Type B pancreatic cell (in vitro differentiated cells): ENCODE measurements at regions not wholly inside any gene's neighbourhood (a gene's known extent, or its start where the extent isn't known, plus 50 kb on each side); places are given as distances from the start of the nearest gene placed in this dataset.

Source experiments
- DNase-seq: peaks from one replicate; pipeline ENCODE4 v3.0.0; 2021; ENCODE audit warnings: mixed read lengths; ENCODE audit not compliant: unreplicated experiment; ENCODE audit errors: extremely low spot score
- H3K27ac Mint-ChIP-seq: 2 replicates; pipeline ENCODE4 v1.8.0; 2021; ENCODE audit warnings: mild to moderate bottlenecking, mixed read lengths
- H3K27me3 Mint-ChIP-seq: 2 replicates; pipeline ENCODE4 v1.8.0; 2021; ENCODE audit warnings: mixed read lengths
- H3K36me3 Mint-ChIP-seq: 2 replicates; pipeline ENCODE4 v1.8.0; 2021; ENCODE audit warnings: mixed read lengths
- H3K4me1 Mint-ChIP-seq: one replicate; pipeline ENCODE4 v1.8.0; 2021; ENCODE audit warnings: mixed read lengths; ENCODE audit not compliant: unreplicated experiment
- H3K4me3 Mint-ChIP-seq: 2 replicates; pipeline ENCODE4 v1.8.0; 2021; ENCODE audit warnings: mild to moderate bottlenecking, mixed read lengths
- H3K9me3 Mint-ChIP-seq: 2 replicates; pipeline ENCODE4 v1.8.0; 2021; ENCODE audit warnings: mixed read lengths
- CTCF ChIP-seq: fragments of 200-600 bp; sonication (generic); conservative IDR thresholded peaks from 2 replicates; pipeline ENCODE4 v1.5.0; 2021; ENCODE audit warnings: antibody characterized with exemption, mild to moderate bottlenecking

GRCh38 chr3:153614563-153614962 lies 452.5 kb downstream of the RAP2B start:
- H3K4me1 Mint-ChIP-seq = no peaks in the 10 kb centered on the region
- H3K9me3 Mint-ChIP-seq = peaks cover 4% of the 10 kb centered on the region
- no peaks in the 10 kb centered on the region for H3K36me3 Mint-ChIP-seq
- H3K4me3 Mint-ChIP-seq = no peak overlapping the region
- no peaks in the 10 kb centered on the region for H3K27me3 Mint-ChIP-seq
- peak overlapping the region; percentile 60 for H3K27ac Mint-ChIP-seq
- DNase-seq = no peak
- no peak for TF ChIP-seq CTCF

- TF ChIP-seq CTCF = no peak
Observed at GRCh38 chr3:153615863-153616262, 453.8 kb downstream of the RAP2B start.

GRCh38 chr3:153617463-153617862 lies 455.4 kb downstream of the RAP2B start:
- H3K4me1 Mint-ChIP-seq = no peaks in the 10 kb centered on the region
- no peak overlapping the region for H3K27ac Mint-ChIP-seq
- DNase-seq = no peak
- no peak for TF ChIP-seq CTCF
- H3K9me3 Mint-ChIP-seq = peaks cover 4% of the 10 kb centered on the region
- no peaks in the 10 kb centered on the region for H3K27me3 Mint-ChIP-seq
- no peaks in the 10 kb centered on the region for H3K36me3 Mint-ChIP-seq
- no peak overlapping the region for H3K4me3 Mint-ChIP-seq

More at GRCh38 chr3:153615863-153616262, 453.8 kb downstream of the RAP2B start:
- H3K27ac Mint-ChIP-seq = no peak overlapping the region
- H3K4me3 Mint-ChIP-seq = no peak overlapping the region
- no peaks in the 10 kb centered on the region for H3K36me3 Mint-ChIP-seq
- H3K9me3 Mint-ChIP-seq = peaks cover 4% of the 10 kb centered on the region
- DNase-seq = no peak
- H3K4me1 Mint-ChIP-seq = no peaks in the 10 kb centered on the region
- no peaks in the 10 kb centered on the region for H3K27me3 Mint-ChIP-seq

- no peak overlapping the region for H3K27ac Mint-ChIP-seq
Observed at GRCh38 chr3:153618176-153618575, 456.1 kb downstream of the RAP2B start.

GRCh38 chr3:153619268-153619667 lies 457.2 kb downstream of the RAP2B start:
- no peak for TF ChIP-seq CTCF
- Mint-ChIP-seq H3K9me3 (peaks cover 4% of the 10 kb centered on the region), H3K36me3 (no peaks in the 10 kb centered on the region), H3K27ac (no peak overlapping the region), H3K27me3 (no peaks in the 10 kb centered on the region), H3K4me3 (no peak overlapping the region), H3K4me1 (no peaks in the 10 kb centered on the region)
- no peak for DNase-seq

More at GRCh38 chr3:153618176-153618575, 456.1 kb downstream of the RAP2B start:
- DNase-seq = no peak
- H3K4me1 Mint-ChIP-seq = no peaks in the 10 kb centered on the region
- H3K36me3 Mint-ChIP-seq = no peaks in the 10 kb centered on the region
- TF ChIP-seq CTCF = no peak
- H3K4me3 Mint-ChIP-seq = no peak overlapping the region
- H3K9me3 Mint-ChIP-seq = peaks cover 4% of the 10 kb centered on the region
- H3K27me3 Mint-ChIP-seq = no peaks in the 10 kb centered on the region

- DNase-seq = no peak
- no peaks in the 10 kb centered on the region for H3K36me3 Mint-ChIP-seq
- no peak overlapping the region for H3K4me3 Mint-ChIP-seq
- TF ChIP-seq CTCF = no peak
- no peaks in the 10 kb centered on the region for H3K9me3 Mint-ChIP-seq
- H3K27ac Mint-ChIP-seq = no peak overlapping the region
- no peaks in the 10 kb centered on the region for H3K27me3 Mint-ChIP-seq
- H3K4me1 Mint-ChIP-seq = no peaks in the 10 kb centered on the region
Observed at GRCh38 chr3:153621953-153622352, 459.9 kb downstream of the RAP2B start.
